ENCODE measurements at regions not wholly inside any gene's neighbourhood (a gene's known extent, or its start where the extent isn't known, plus 50 kb on each side); places are given as distances from the start of the nearest gene placed in this dataset.
"Not testable (repeated sequence)": the region's sequence is repeated elsewhere in the genome, so short reads cannot be mapped to it uniquely, and the experiment has no call there.

- no peak overlapping the region for H3K4me3 ChIP-seq
- no peak overlapping the region for H3K27ac ChIP-seq
- in situ Hi-C loops (cut with MboI; ENCODE audit: low pct_unique_long_range_greater_than_20kb in 2 of 9, low sequenced_read_pairs in 9 of 9, unreplicated experiment in 9 of 9): no loop called here
- no peak for ATAC-seq (replicated peaks in 6 of 8)
- H3K4me1 ChIP-seq (replicated peaks in 1 of 2): peaks cover 0 to 5% of the 10 kb centered on the region in 2 donors
- 67 to 100% (median 83%) methylated on average over 1 of the region's 1 CpG; no CpG with 5 or more reads in 3 of the 10 experiments for WGBS, 10 experiments
These were observed 84.3 kb upstream of the TSC22D2 start for GRCh38 chr3:150323770-150324169.

GRCh38 chr3:150323091-150323490 is 85.0 kb upstream of the TSC22D2 start:
- H3K4me3 ChIP-seq; ATAC-seq (replicated peaks in 6 of 8); in situ Hi-C loops (cut with MboI; ENCODE audit: low pct_unique_long_range_greater_than_20kb in 2 of 9, low sequenced_read_pairs in 9 of 9, unreplicated experiment in 9 of 9); H3K4me1 ChIP-seq (replicated peaks in 1 of 2); H3K27ac ChIP-seq: not testable (repeated sequence)
- no CpG with 5 or more reads among the region's 23 CpGs for WGBS, 10 experiments

- WGBS, 10 experiments: no CpG with 5 or more reads among the region's 1 CpG
- H3K27ac ChIP-seq; in situ Hi-C loops (cut with MboI; ENCODE audit: low pct_unique_long_range_greater_than_20kb in 2 of 9, low sequenced_read_pairs in 9 of 9, unreplicated experiment in 9 of 9); ATAC-seq (replicated peaks in 6 of 8); H3K4me1 ChIP-seq (replicated peaks in 1 of 2); H3K4me3 ChIP-seq: not testable (repeated sequence)
These were observed 87.1 kb upstream of the TSC22D2 start for GRCh38 chr3:150320971-150321370.

GRCh38 chr3:150319900-150320299 is 88.2 kb upstream of the TSC22D2 start:
- peak; percentile 57 to 99 (median 98) for ATAC-seq (replicated peaks in 6 of 8)
- peaks cover 0 to 5% of the 10 kb centered on the region in 2 donors for H3K4me1 ChIP-seq (replicated peaks in 1 of 2)
- H3K4me3 ChIP-seq: no peak overlapping the region
- H3K27ac ChIP-seq: no peak overlapping the region
- in situ Hi-C loops (cut with MboI; ENCODE audit: low pct_unique_long_range_greater_than_20kb in 2 of 9, low sequenced_read_pairs in 9 of 9, unreplicated experiment in 9 of 9): no loop called here

- peaks cover 0 to 5% of the 10 kb centered on the region in 2 donors for H3K4me1 ChIP-seq (replicated peaks in 1 of 2)
- H3K27ac ChIP-seq: no peak overlapping the region
- H3K4me3 ChIP-seq: no peak overlapping the region
- 74 to 100% (median 93%) methylated on average over 1 to 2 of the region's 2 CpGs; no CpG with 5 or more reads in 1 of the 10 experiments for WGBS, 10 experiments
- in situ Hi-C loops (cut with MboI; ENCODE audit: low pct_unique_long_range_greater_than_20kb in 2 of 9, low sequenced_read_pairs in 9 of 9, unreplicated experiment in 9 of 9): no loop called here
- peak in 2 of 8 experiments; percentile 20 to 44 for ATAC-seq (replicated peaks in 6 of 8)
These were observed 90.6 kb upstream of the TSC22D2 start for GRCh38 chr3:150317469-150317868.

- H3K4me3 ChIP-seq: no peak overlapping the region
- peaks cover 0 to 5% of the 10 kb centered on the region in 2 donors for H3K4me1 ChIP-seq (replicated peaks in 1 of 2)
- WGBS, 10 experiments: 60 to 100% (median 80%) methylated on average over 1 of the region's 1 CpG; no CpG with 5 or more reads in 7 of the 10 experiments
- peak in 1 of 8 experiments; percentile 10 for ATAC-seq (replicated peaks in 6 of 8)
- no peak overlapping the region for H3K27ac ChIP-seq
- in situ Hi-C loops (cut with MboI; ENCODE audit: low pct_unique_long_range_greater_than_20kb in 2 of 9, low sequenced_read_pairs in 9 of 9, unreplicated experiment in 9 of 9): no loop called here
These were observed 92.4 kb upstream of the TSC22D2 start for GRCh38 chr3:150315721-150316120.

GRCh38 chr3:150314248-150315004 is 93.7 kb upstream of the TSC22D2 start:
- WGBS, 10 experiments: 20 to 86% (median 77%) methylated on average over 1 to 5 of the region's 5 CpGs
- Histone ChIP-seq H3K27ac (no peak overlapping the region), H3K4me3 (no peak overlapping the region), H3K4me1 (replicated peaks in 1 of 2) (no peaks in the 10 kb centered on the region)
- ATAC-seq (replicated peaks in 6 of 8): no peak
- in situ Hi-C loops (cut with MboI; ENCODE audit: low pct_unique_long_range_greater_than_20kb in 2 of 9, low sequenced_read_pairs in 9 of 9, unreplicated experiment in 9 of 9): no loop called here

- in situ Hi-C loops (cut with MboI; ENCODE audit: low pct_unique_long_range_greater_than_20kb in 2 of 9, low sequenced_read_pairs in 9 of 9, unreplicated experiment in 9 of 9): no loop called here
- H3K4me1 ChIP-seq (replicated peaks in 1 of 2): no peaks in the 10 kb centered on the region
- no peak for ATAC-seq (replicated peaks in 6 of 8)
- 29 to 100% (median 83%) methylated on average over 1 of the region's 1 CpG; no CpG with 5 or more reads in 1 of the 10 experiments for WGBS, 10 experiments
- H3K4me3 ChIP-seq: no peak overlapping the region
- H3K27ac ChIP-seq: no peak overlapping the region
These were observed 96.0 kb upstream of the TSC22D2 start for GRCh38 chr3:150312018-150312657.

GRCh38 chr3:150311156-150311555 is 96.9 kb upstream of the TSC22D2 start:
- no peaks in the 10 kb centered on the region for H3K4me1 ChIP-seq (replicated peaks in 1 of 2)
- in situ Hi-C loops (cut with MboI; ENCODE audit: low pct_unique_long_range_greater_than_20kb in 2 of 9, low sequenced_read_pairs in 9 of 9, unreplicated experiment in 9 of 9): no loop called here
- ATAC-seq (replicated peaks in 6 of 8): no peak

GRCh38 chr3:150309557-150309956 is 98.5 kb upstream of the TSC22D2 start:
- H3K27ac ChIP-seq: no peak overlapping the region
- no peaks in the 10 kb centered on the region for H3K4me1 ChIP-seq (replicated peaks in 1 of 2)
- H3K4me3 ChIP-seq: no peak overlapping the region
- no peak for ATAC-seq (replicated peaks in 6 of 8)
- in situ Hi-C loops (cut with MboI; ENCODE audit: low pct_unique_long_range_greater_than_20kb in 2 of 9, low sequenced_read_pairs in 9 of 9, unreplicated experiment in 9 of 9): no loop called here
- whole genome bisulfite sequencing, 10 experiments: 19 to 100% (median 92%) methylated on average over 1 to 3 of the region's 3 CpGs; no CpG with 5 or more reads in 1 of the 10 experiments

More at GRCh38 chr3:150311156-150311555, 96.9 kb upstream of the TSC22D2 start:
- WGBS, 10 experiments: 60 to 80% (median 80%) methylated on average over 1 of the region's 1 CpG; no CpG with 5 or more reads in 2 of the 10 experiments
- Histone ChIP-seq H3K4me3 (no peak overlapping the region), H3K27ac (no peak overlapping the region)

- in situ Hi-C loops (cut with MboI; ENCODE audit: low pct_unique_long_range_greater_than_20kb in 2 of 9, low sequenced_read_pairs in 9 of 9, unreplicated experiment in 9 of 9): no loop called here
- H3K4me3 ChIP-seq: no peak overlapping the region
- no peak for ATAC-seq (replicated peaks in 6 of 8)
- no peaks in the 10 kb centered on the region for H3K4me1 ChIP-seq (replicated peaks in 1 of 2)
- no peak overlapping the region for H3K27ac ChIP-seq
These were observed 98.9 kb upstream of the TSC22D2 start for GRCh38 chr3:150309257-150309542.

GRCh38 chr3:150308481-150309256 is 99.4 kb upstream of the TSC22D2 start:
- WGBS, 10 experiments: 83 to 100% (median 93%) methylated on average over 2 to 12 of the region's 12 CpGs; no CpG with 5 or more reads in 2 of the 10 experiments
- no peak for ATAC-seq (replicated peaks in 6 of 8)
- no peak overlapping the region for H3K27ac ChIP-seq
- H3K4me1 ChIP-seq (replicated peaks in 1 of 2): no peaks in the 10 kb centered on the region
- no peak overlapping the region for H3K4me3 ChIP-seq
- in situ Hi-C loops (cut with MboI; ENCODE audit: low pct_unique_long_range_greater_than_20kb in 2 of 9, low sequenced_read_pairs in 9 of 9, unreplicated experiment in 9 of 9): no loop called here

GRCh38 chr3:150308037-150308319 is 100.1 kb upstream of the TSC22D2 start:
- no peak overlapping the region for H3K4me3 ChIP-seq
- 56 to 100% (median 94%) methylated on average over 1 to 4 of the region's 4 CpGs; no CpG with 5 or more reads in 1 of the 10 experiments for WGBS, 10 experiments
- no peak overlapping the region for H3K27ac ChIP-seq
- ATAC-seq (replicated peaks in 6 of 8): no peak
- in situ Hi-C loops (cut with MboI; ENCODE audit: low pct_unique_long_range_greater_than_20kb in 2 of 9, low sequenced_read_pairs in 9 of 9, unreplicated experiment in 9 of 9): no loop called here
- H3K4me1 ChIP-seq (replicated peaks in 1 of 2): no peaks in the 10 kb centered on the region
